ENCODE measurements at regions not wholly inside any gene's neighbourhood (a gene's known extent, or its start where the extent isn't known, plus 50 kb on each side); places are given as distances from the start of the nearest gene placed in this dataset.

- Mint-ChIP-seq H3K4me1 (no peaks in the 10 kb centered on the region), H3K27me3 (peaks cover 2% of the 10 kb centered on the region), H3K9me3 (no peaks in the 10 kb centered on the region), H3K4me3 (no peak overlapping the region), H3K36me3 (no peaks in the 10 kb centered on the region), H3K27ac (no peak overlapping the region)
- POLR2A ChIA-PET = no interaction called here
- ATAC-seq (ENCODE audit: low read depth) (no peak), DNase-seq (no peak)
Observed at GRCh38 chr3:153008226-153008625, 153.8 kb upstream of the RAP2B start.

- POLR2A ChIA-PET = no interaction called here
- Mint-ChIP-seq H3K4me1 (peaks cover 3% of the 10 kb centered on the region), H3K27me3 (peaks cover 18% of the 10 kb centered on the region), H3K27ac (no peak overlapping the region), H3K9me3 (no peaks in the 10 kb centered on the region), H3K4me3 (no peak overlapping the region), H3K36me3 (no peaks in the 10 kb centered on the region)
- ATAC-seq (ENCODE audit: low read depth) (no peak), DNase-seq (no peak)
Observed at GRCh38 chr3:153023896-153024295, 138.1 kb upstream of the RAP2B start.

- Mint-ChIP-seq H3K27ac (no peak overlapping the region), H3K4me1 (peaks cover 3% of the 10 kb centered on the region), H3K36me3 (no peaks in the 10 kb centered on the region), H3K4me3 (no peak overlapping the region), H3K27me3 (peaks cover 23% of the 10 kb centered on the region), H3K9me3 (no peaks in the 10 kb centered on the region)
- no peak for DNase-seq
- POLR2A ChIA-PET = no interaction called here
- ATAC-seq (ENCODE audit: low read depth) = no peak
Observed at GRCh38 chr3:153026026-153026425, 136.0 kb upstream of the RAP2B start.

- H3K4me3 Mint-ChIP-seq = no peak overlapping the region
- H3K27ac Mint-ChIP-seq = no peak overlapping the region
- no peaks in the 10 kb centered on the region for H3K9me3 Mint-ChIP-seq
- DNase-seq = no peak
- peaks cover 20% of the 10 kb centered on the region for H3K27me3 Mint-ChIP-seq
- no peak for ATAC-seq (ENCODE audit: low read depth)
- H3K4me1 Mint-ChIP-seq = peaks cover 3% of the 10 kb centered on the region
- no peaks in the 10 kb centered on the region for H3K36me3 Mint-ChIP-seq
- POLR2A ChIA-PET = no interaction called here
Observed at GRCh38 chr3:153028381-153028780, 133.6 kb upstream of the RAP2B start.

GRCh38 chr3:153029350-153029749 lies 132.7 kb upstream of the RAP2B start:
- no peaks in the 10 kb centered on the region for H3K4me1 Mint-ChIP-seq
- no peak overlapping the region for H3K27ac Mint-ChIP-seq
- ATAC-seq (ENCODE audit: low read depth) (no peak), DNase-seq (no peak)
- H3K9me3 Mint-ChIP-seq = no peaks in the 10 kb centered on the region
- H3K4me3 Mint-ChIP-seq = no peak overlapping the region
- H3K27me3 Mint-ChIP-seq = peaks cover 21% of the 10 kb centered on the region
- no peaks in the 10 kb centered on the region for H3K36me3 Mint-ChIP-seq
- POLR2A ChIA-PET = no interaction called here

- Mint-ChIP-seq H3K4me3 (no peak overlapping the region), H3K4me1 (no peaks in the 10 kb centered on the region)
Observed at GRCh38 chr3:153032891-153033290, 129.1 kb upstream of the RAP2B start.

GRCh38 chr3:153036846-153037245 lies 125.2 kb upstream of the RAP2B start:
- Mint-ChIP-seq H3K27me3 (peaks cover 5% of the 10 kb centered on the region), H3K4me3 (no peak overlapping the region), H3K27ac (no peak overlapping the region), H3K36me3 (no peaks in the 10 kb centered on the region), H3K4me1 (peaks cover 3% of the 10 kb centered on the region), H3K9me3 (no peaks in the 10 kb centered on the region)
- ATAC-seq (ENCODE audit: low read depth) = no peak
- DNase-seq = no peak
- POLR2A ChIA-PET = no interaction called here

More at GRCh38 chr3:153032891-153033290, 129.1 kb upstream of the RAP2B start:
- Mint-ChIP-seq H3K9me3 (no peaks in the 10 kb centered on the region), H3K36me3 (no peaks in the 10 kb centered on the region), H3K27ac (no peak overlapping the region), H3K27me3 (peaks cover 17% of the 10 kb centered on the region)
- POLR2A ChIA-PET = no interaction called here
- ATAC-seq (ENCODE audit: low read depth) = no peak
- no peak for DNase-seq

- no peak for ATAC-seq (ENCODE audit: low read depth)
- no peak overlapping the region for H3K27ac Mint-ChIP-seq
- H3K4me1 Mint-ChIP-seq = peaks cover 3% of the 10 kb centered on the region
- peaks cover 4% of the 10 kb centered on the region for H3K27me3 Mint-ChIP-seq
- H3K36me3 Mint-ChIP-seq = no peaks in the 10 kb centered on the region
- POLR2A ChIA-PET = no interaction called here
- no peak overlapping the region for H3K4me3 Mint-ChIP-seq
- no peaks in the 10 kb centered on the region for H3K9me3 Mint-ChIP-seq
- no peak for DNase-seq
Observed at GRCh38 chr3:153038367-153038766, 123.7 kb upstream of the RAP2B start.

GRCh38 chr3:153038779-153039178 lies 123.2 kb upstream of the RAP2B start:
- no peak overlapping the region for H3K27ac Mint-ChIP-seq

GRCh38 chr3:153041181-153041580 lies 120.8 kb upstream of the RAP2B start:
- H3K27ac Mint-ChIP-seq = no peak overlapping the region
- no peak for DNase-seq
- H3K4me1 Mint-ChIP-seq = peaks cover 6% of the 10 kb centered on the region
- H3K4me3 Mint-ChIP-seq = no peak overlapping the region
- ATAC-seq (ENCODE audit: low read depth) = no peak
- no peaks in the 10 kb centered on the region for H3K9me3 Mint-ChIP-seq
- peaks cover 6% of the 10 kb centered on the region for H3K27me3 Mint-ChIP-seq
- POLR2A ChIA-PET = no interaction called here
- H3K36me3 Mint-ChIP-seq = no peaks in the 10 kb centered on the region

More at GRCh38 chr3:153038779-153039178, 123.2 kb upstream of the RAP2B start:
- Mint-ChIP-seq H3K27me3 (peaks cover 5% of the 10 kb centered on the region), H3K4me3 (no peak overlapping the region), H3K9me3 (no peaks in the 10 kb centered on the region), H3K36me3 (no peaks in the 10 kb centered on the region), H3K4me1 (peaks cover 5% of the 10 kb centered on the region)
- POLR2A ChIA-PET = no interaction called here
- ATAC-seq (ENCODE audit: low read depth) (no peak), DNase-seq (no peak)

- no peak overlapping the region for H3K27ac Mint-ChIP-seq
- DNase-seq (no peak), ATAC-seq (ENCODE audit: low read depth) (no peak)
- H3K4me3 Mint-ChIP-seq = no peak overlapping the region
- POLR2A ChIA-PET = no interaction called here
- peaks cover 6% of the 10 kb centered on the region for H3K4me1 Mint-ChIP-seq
- no peaks in the 10 kb centered on the region for H3K9me3 Mint-ChIP-seq
- H3K36me3 Mint-ChIP-seq = no peaks in the 10 kb centered on the region
- H3K27me3 Mint-ChIP-seq = peaks cover 6% of the 10 kb centered on the region
Observed at GRCh38 chr3:153042088-153042487, 119.9 kb upstream of the RAP2B start.

GRCh38 chr3:153043729-153044328 lies 118.2 kb upstream of the RAP2B start:
- ATAC-seq (ENCODE audit: low read depth) (no peak), DNase-seq (no peak)
- no peaks in the 10 kb centered on the region for H3K36me3 Mint-ChIP-seq
- H3K4me3 Mint-ChIP-seq = no peak overlapping the region
- H3K27me3 Mint-ChIP-seq = peaks cover 6% of the 10 kb centered on the region
- H3K9me3 Mint-ChIP-seq = no peaks in the 10 kb centered on the region
- POLR2A ChIA-PET = interaction anchor here (1.0 kb wide), 1 partner anchor 117 kb away, joined by 3 read pairs; no protein-coding TSS in a partner anchor
- H3K4me1 Mint-ChIP-seq = peaks cover 3% of the 10 kb centered on the region
- H3K27ac Mint-ChIP-seq = no peak overlapping the region

- no peak overlapping the region for H3K27ac Mint-ChIP-seq
- peaks cover 4% of the 10 kb centered on the region for H3K27me3 Mint-ChIP-seq
- no peaks in the 10 kb centered on the region for H3K9me3 Mint-ChIP-seq
- POLR2A ChIA-PET = no interaction called here
- DNase-seq = no peak
- no peaks in the 10 kb centered on the region for H3K36me3 Mint-ChIP-seq
- no peak for ATAC-seq (ENCODE audit: low read depth)
- no peak overlapping the region for H3K4me3 Mint-ChIP-seq
- H3K4me1 Mint-ChIP-seq = peaks cover 3% of the 10 kb centered on the region
Observed at GRCh38 chr3:153045150-153045549, 116.9 kb upstream of the RAP2B start.

GRCh38 chr3:153050978-153051377 lies 111.0 kb upstream of the RAP2B start:
- Mint-ChIP-seq H3K27me3 (no peaks in the 10 kb centered on the region), H3K27ac (no peak overlapping the region), H3K9me3 (no peaks in the 10 kb centered on the region), H3K4me1 (no peaks in the 10 kb centered on the region), H3K36me3 (no peaks in the 10 kb centered on the region), H3K4me3 (no peak overlapping the region)
- DNase-seq (no peak), ATAC-seq (ENCODE audit: low read depth) (no peak)
- POLR2A ChIA-PET = no interaction called here

Measured in activated naive CD8-positive, alpha-beta T cell treated with anti-CD3 and anti-CD28 coated beads, Interleukin-2, amount 10 ng/mL, durations not matched to agents 7 days and 5 days (primary cell).